Kidney glomerular epithelial cell (primary cell): ENCODE measurements at regions not wholly inside any gene's neighbourhood (a gene's known extent, or its start where the extent isn't known, plus 50 kb on each side); places are given as distances from the start of the nearest gene placed in this dataset.

Source experiments
- DNase-seq: peaks from one replicate; lab custom pipeline; 2025; lab: John Stamatoyannopoulos, UW

DNA sequence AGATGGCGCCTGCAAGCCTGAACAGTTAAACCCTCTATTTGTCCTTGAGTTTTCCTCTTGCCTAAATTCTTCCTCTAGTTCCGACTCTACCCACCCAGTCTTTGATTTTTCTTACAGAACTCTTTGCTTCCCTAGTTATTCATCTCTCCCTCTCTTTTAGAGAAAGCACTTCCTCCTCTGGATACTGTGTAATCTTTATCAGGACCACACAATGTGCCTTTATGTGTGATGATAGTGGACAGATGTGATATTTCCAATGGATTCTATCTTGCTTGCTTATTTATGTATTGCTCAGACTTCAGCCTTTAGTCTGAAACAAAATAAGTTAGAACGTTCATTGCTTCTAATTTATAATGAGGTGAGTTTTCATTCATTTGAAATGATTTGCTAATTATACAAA, 79.5 kb upstream of the CAV2 start:
- DNase-seq: no peak

DNA sequence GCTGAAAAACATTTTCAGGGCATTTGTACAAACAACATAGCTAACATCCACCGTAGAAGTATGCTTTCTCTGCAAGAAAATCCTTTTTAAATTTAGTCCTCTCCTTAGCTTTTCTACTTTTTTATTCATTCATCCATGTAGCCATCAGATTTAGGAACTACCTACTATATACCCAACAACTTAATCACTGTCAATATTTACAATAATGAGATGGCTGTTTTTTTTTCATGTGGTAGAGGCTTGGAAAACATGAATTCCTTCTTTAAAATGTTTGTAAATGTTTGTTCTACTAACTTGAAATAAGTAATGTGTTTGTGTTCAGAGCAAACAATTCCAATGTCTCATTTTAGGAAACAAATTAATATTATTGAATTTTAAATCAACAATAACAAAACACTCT, 78.2 kb upstream of the CAV2 start:
- DNase-seq: no peak

DNA sequence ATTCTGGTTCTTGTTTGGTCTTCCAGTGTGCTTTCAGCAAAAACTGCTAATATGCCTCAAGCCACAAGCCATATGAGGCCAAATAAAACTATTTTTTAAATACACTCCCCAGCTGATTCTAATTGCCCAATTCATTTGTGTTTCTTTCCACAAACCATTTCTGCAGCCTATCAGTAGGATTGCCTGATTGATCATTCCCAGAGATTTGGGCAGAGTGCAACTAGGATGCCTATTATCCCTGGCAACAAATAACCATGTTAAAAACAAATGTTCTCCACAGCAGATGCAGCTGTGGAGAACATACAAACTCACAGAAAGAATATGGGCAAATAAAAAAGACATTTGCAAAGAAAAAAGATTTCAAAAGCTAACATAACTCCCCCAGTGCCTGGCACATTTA, 76.9 kb upstream of the CAV2 start:
- DNase-seq: no peak

DNA sequence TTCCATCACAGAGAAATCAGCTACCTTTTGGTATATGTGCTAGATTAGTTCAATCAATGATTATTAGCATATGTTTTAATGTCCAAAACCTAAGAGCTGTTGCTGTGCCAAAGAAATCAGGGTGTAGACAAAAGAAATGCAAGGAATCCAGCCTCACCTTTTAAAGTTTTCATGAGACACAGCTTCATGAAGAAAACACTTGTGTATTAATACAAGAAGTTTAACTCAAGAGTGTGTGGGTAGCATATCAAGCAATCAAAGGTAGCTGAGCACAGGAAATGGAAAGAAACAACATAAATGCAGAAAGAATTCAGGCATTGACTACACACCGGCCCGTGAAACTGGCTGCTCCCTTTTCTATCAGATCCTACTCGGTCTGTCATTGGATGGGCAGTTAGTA, 76.0 kb upstream of the CAV2 start:
- DNase-seq: no peak

DNA sequence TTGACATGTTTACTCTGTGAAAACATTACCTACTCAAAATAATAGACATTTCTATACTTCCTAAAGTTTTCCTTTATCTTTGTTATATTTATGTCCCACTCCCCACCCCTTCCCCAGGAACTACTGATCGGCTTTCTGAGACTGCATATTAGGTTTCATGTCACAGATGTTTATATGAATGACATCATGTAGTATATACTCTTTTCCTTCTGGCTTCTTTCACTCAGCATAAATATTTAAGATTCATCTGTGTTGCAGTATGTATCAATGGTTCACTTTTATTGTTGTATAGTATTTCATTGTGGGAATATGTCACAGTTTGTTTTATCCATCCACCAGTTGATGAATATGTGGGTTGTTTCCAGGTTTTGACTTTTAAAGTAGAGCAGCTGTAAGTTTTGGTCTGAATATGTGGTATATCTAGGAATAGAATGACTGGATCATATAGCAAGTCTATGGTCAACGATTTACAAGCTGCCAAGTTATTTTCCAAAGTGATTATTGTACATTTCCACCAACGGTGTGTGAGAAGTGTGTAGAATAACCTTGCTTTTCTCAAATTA, 73.8 kb upstream of the CAV2 start:
- no peak for DNase-seq

DNA sequence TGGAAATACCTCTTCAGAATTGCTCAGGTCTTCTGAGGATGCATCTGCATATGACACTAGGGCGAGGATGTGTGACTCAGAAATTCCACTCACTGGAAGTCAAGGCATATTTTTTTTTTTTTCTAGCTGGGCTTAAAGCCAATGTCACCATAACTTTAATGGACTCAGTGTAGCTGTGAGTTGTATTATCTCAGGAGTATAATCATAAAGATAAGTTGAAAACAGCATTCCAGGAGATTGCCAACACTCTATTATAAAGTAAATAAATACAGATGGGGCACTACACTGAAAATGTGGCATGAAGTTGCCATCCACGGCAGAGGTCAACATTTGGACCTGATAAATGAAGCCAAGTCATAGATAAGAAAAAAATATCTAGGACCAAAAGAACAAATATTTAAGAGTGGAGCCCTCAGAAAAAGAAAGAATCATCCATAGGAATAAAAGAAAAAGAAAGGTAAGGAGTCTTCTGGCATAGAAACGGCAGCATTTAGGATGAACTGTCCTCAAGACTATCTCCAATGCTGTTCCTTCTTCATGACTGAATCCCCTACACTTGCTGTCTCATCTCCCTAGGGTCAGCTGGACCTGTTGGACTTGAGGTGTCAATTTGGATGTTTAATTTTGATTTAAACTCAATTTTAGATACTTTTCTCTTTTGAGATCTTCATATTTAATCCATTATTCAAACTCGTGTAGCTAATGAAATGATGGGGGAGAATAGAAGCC, 72.9 kb upstream of the CAV2 start:
- DNase-seq: peak; percentile 61

DNA sequence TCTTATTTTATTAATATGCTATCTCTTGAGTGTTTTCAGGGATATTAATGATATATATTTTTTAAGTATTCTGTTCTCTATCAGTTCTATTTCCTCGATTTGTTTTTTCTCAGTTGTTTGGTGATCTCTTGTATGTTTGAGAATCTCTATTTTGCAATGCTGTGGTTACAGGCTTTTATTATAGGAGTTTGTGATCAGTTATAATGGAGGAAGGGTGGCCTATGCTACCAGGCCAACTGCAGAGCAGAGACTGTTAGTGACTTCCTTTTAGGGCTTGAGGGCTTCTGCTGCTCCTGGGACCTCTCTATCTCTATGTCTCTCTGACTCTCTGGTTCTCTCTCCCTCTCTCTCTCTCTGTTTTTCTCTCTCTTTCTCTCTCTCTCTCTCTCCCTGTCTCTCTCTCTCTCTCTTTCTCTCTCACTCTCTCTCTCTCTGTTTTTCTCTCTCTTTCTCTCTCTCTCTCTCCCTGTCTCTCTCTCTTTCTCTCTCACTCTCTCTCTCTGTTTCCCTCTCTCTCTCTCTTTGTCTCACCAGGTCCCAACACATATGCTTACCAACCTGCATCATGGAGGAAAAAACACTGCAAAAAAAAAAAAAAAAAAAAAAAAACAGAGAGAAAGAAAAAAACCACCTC, 69.4 kb upstream of the CAV2 start:
- no peak for DNase-seq

DNA sequence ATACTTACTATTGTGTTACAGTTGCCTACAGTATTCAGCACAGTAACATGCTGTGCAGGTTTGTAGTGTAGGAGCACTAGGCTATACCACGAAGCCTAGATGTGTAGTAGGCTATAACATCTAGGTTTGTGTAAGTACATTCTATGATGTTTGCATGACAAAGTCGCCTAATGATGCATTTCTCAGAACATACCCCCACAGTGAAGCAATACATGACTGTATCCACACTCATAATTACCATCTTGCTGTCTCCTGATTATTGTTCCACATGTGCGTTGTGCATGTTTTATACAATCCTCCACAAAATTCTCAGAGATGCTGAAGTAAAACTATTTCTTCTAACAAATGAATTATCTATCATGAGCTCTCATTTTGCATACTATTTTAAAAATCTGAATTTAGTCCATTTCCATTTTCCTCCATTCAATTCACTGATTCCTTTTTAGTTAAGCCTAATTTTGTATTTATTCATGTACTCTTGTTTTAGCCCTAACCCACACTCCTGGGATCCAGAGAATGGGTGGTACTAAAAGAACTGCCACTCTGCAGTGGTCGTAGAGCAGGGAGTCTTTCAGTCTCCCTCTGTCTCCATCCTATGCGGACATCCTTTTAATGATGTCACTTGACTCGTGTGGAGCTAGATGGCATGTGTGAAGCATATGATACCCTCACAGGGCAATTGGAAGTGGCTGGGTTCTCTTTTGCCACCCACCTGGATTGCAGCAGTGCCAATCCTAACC, 67.6 kb upstream of the CAV2 start:
- DNase-seq: no peak

DNA sequence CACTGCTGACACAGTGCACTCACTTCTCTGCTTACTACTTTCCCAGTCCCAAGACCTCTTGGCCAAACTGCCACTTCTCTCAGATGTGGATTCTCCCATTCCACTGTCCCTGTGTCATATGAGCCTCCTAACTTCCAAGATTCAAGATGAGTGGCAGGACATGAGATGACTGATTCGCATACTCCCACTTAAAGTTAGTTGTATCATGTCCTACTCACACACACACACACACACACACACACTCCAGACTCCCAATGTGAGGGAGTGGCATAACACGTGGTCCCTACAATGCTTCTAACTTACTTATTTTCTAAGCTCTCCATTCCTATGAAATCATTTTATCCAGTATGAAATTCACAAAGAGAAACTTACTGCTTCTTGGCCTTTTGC, 67.0 kb upstream of the CAV2 start:
- DNase-seq: no peak

DNA sequence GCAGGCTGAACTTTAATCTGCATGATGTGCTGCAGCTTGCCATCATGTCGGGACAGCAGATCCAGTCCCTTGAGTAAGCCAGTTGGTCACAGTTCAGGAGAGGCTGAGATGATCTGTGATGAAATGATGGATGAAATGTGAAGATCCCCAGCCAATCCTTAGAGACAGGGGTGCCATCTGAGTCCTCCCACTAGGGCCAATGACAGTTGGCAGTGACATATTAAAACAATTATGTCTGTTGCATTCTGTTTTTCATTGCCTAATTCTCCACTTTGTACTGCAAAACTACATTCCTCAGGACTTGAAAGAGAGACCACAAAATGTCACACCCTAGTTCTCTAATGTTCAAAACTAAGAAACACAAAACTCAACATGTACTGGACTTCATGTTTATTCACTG, 66.3 kb upstream of the CAV2 start:
- DNase-seq: no peak

DNA sequence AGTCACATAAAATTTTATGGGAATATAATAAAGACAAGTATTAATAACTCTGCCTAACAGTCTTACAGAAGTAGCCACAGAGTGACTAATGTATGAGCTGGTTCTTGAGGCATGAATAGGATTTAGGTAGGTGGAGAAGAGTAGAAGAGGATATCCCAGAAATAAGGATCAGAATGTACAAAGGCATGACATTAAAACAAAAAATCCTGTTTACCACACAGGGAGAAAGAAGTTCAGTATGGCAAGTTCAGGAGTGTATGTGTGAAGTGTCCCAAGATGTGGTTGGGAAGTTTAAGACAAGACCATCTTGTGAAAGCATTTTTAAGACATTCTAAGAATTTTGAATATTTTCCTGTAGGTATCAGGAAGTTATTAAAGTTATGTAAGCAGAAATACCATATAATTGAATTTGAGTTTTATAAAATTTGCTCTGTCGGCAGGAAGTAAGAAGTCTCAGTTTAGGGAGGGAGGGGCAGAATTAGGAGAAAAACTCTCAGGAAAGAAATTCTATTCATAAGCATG, 64.7 kb upstream of the CAV2 start:
- DNase-seq: peak; percentile 42

DNA sequence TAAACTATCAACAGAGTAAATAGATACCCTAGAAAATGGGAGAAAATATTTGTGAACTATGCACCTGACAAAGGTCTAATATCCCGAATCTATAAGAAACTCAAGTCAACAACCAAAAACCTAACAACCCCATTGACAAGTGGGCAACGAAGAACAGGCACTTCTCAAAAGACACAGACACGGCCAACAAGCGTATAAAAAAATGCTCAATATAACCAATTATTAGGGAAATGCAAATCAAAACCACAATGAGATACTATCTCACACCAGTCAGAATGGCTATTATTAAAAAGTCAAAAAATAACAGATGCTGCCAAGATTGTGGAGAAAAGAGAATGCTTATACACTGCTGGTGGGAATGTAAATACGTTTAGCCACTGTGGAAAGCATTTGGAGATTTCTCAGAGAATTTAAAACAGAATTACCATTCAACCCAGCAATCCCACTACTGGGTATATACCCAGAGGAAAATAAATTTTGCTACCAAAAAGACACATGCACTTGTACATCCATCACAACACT, 63.2 kb upstream of the CAV2 start:
- no peak for DNase-seq

DNA sequence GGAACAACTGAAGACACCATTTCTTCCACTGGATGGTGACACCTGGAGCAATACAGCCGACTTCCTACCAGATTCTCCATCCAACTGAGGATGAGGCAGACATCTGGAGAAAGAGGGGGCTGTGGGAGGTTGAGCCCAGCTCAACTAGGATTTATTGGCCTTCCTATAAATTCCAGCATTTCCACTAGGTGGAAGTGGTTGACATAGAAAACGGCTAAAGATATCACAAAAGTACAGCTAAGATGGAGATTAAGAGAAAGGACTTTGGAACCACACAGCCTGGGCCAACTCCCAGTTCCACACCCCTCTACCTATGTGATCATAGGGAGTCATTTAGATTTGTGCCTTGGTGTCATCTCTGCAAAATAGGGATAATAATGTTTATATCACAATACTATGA, 61.3 kb upstream of the CAV2 start:
- no peak for DNase-seq

DNA sequence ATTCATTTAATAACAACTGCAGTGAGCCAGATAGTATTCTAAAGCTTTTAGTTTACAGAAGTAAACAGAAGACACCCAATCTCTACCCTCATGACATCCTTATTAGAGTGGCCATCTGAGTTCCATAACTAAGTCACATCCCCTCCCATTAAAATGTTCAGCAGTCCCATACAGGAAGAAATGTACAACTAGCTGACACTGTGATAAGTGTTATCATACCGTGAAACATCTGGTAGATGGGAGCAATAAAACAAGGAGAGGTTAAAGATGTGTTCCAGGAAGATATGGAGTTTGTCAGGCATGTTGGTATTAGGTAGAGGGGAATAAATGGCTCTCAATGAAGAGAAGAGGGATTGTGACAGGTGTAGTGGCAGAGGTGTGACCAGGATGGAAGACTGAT, 60.5 kb upstream of the CAV2 start:
- DNase-seq: no peak

DNA sequence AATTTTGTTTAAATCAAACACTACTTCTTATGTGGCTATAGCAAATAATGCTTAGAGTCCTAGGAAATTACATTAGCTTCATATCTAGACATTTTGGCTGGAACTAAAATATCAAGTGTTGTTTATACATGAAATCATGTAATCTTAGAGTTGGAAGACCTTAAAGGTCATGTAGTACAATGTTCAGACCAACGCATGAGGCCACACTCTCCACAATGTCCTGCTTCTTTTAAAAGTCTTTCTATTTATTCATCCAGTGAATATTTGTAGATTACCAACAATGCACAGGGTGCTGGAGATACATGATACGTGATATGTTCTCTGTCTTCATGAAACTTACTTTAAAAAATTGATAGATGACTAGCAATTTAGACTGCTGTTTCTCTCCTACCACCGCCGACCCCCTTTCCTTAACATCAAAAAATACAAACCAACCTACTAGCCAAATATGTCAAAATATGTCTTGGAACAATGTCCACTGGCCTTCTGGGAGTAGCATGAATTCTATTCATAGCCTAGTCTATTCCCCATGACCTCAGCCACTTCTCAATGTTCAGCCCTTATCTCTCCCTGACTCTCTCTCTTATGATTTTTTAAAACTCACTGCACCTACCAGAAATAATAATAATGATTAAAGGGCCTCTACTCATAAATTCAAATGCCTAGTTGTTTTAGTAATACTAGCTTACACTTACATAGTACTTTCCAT, 59.5 kb upstream of the CAV2 start:
- DNase-seq: no peak

DNA sequence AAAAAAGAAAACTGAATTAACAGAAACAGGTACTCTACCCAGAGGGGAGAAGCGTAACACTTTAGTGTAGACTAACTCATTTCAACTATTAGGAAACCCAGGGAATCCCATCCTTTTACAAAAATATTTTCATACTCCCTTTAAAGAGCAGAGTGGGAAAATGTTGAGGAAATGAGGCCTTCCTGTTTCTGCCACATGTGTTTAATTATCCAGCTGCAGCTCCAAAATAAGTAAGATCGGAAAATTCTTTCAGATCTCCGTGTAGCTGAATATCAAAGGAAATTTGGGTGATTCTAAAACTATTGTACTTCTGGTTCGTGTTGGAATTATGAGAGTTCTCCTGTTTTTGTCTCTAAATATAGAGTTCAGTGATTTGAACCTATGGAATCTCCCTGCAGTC, 58.0 kb upstream of the CAV2 start:
- DNase-seq: no peak

DNA sequence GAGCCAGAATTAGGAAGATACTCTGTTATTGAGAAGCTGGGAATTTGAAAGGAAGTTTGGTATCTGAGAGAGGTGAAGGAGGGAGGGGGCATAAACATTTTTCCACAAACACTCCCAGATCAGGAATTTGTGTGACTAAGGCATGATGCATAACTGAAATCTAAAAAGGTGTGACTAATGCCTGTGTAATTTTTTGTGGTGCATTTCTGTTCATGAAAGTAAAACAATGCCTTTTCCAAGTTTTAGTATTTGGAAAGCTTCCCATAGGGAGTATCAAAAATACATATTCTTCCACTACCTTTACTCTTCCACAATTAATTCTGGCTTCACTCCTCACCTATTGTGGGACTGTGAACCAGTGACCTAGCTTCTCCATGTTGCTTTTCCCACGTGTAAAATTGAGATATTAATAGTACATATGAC, 56.4 kb upstream of the CAV2 start:
- peak; percentile 96 for DNase-seq

DNA sequence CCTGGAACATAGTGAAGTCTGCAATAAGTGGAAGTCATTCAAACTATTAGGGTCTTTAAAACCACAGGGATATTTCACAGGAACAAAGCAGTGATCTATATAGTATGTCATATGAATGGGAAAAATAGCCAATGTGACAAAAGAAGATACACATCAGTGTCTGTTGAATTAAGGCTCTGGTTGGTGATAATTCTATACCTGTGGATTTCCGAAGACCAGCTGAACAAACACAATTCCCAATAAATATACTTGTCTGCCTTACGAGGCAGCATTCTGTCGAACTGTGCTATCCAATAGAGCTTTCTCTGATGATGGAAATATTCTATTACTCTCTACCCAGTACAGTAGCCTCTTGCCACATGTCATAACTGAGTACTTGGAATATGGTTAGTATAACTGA, 55.9 kb upstream of the CAV2 start:
- no peak for DNase-seq

DNA sequence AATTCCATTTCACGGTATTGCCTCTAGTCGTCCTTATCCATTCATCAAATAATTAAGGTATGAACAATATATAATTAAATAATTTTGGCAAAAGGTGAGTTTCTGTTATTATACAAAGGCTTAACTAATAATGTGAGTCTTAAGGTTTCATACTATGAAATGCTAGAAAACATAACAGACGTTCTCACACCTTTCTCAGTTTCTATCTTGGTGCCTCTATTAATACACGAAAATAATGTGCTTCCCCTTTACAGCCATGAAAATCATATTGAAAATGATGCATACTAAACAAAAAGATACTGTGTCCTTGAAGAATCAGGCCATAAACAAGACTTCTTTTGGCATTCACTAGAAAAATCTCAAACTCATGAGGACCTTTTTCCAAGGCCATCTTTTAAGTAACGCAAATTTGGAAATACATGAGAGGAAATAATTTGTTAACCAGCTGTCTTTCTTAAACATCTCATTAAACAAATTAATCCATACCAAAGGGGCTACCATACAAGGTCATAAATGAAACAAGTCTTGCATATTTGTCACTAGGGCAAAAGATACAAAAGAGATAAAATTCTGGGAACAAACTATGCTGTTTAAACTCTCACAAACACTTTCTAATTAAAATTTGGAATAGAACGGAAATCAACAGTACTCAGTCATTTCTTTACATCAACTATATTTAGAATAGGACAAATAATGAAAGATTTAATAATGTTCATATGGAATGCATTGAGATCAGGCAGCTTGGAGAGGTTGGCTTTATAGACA, 53.9 kb upstream of the CAV2 start:
- DNase-seq: no peak

DNA sequence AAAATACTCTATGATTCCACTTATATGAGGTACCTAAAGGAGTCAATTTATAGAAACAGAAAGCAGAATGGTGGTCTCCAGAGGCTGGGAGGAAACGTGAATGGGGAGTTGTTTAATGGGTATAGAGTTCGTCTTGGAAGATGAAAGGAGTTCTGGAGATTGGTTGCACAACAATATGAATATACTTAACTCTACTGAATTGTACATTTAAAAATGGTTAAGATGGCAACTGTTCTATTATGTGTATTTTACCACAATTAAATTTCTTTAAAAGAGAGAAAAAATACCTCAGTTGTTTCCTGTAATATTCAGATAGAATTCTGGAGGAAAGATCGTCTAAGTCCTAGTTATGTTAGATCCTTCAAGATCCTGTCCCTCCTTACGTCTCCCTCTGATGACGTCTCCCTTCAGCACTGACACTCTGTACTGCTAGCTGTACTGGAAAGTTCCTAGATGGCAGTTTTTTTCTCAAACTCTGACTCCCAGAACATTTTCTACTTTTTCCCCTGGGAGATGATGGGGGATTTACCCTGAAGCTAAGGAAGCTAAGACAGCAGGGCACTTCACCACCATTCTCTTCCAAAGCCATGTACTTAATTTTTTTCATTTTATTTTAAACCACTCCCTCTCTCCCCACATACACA, 53.2 kb upstream of the CAV2 start:
- DNase-seq: no peak

DNA sequence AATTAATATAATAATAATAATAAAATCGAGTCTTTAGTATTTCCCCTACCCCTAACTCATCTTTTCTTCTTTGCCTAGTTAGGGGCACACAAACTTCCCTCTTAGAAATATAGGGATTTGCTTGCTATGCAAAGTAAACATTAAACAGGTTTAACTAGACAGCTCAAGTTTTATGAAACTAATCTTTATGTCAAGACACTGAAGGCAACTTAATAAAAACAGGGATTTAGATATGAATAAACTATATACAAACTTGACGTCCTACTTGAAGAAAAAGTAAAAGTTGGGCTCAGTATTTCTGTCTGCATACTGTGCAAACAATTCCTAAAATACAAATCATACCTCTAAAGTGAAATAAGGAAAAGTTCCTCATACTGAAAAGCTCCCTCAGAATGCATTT, 52.1 kb upstream of the CAV2 start:
- no peak for DNase-seq
